ENCODE measurements at regions not wholly inside any gene's neighbourhood (a gene's known extent, or its start where the extent isn't known, plus 50 kb on each side); places are given as distances from the start of the nearest gene placed in this dataset.
"Not testable (repeated sequence)": the region's sequence is repeated elsewhere in the genome, so short reads cannot be mapped to it uniquely, and the experiment has no call there.

DNA sequence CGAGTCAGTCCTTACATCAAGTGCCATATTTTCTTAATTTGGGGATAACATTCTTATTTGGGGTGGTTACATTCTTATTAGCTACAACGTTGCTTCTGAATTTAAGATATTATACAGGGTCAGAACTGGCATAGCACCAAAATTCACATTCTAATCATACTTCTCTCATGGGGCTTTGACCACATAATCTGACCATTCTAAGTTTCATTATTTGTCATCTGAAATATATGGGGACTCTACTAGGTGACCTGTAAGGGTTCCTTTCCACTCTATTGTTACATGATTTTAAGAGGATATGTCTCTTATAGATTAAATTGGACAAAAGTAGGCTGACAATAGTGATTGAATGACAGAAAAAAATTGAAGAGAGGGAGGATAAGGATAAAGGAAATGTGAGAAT is 536.5 kb downstream of the KCTD12 start:
- no peak for DNase-seq (ENCODE audit: low read depth)

DNA sequence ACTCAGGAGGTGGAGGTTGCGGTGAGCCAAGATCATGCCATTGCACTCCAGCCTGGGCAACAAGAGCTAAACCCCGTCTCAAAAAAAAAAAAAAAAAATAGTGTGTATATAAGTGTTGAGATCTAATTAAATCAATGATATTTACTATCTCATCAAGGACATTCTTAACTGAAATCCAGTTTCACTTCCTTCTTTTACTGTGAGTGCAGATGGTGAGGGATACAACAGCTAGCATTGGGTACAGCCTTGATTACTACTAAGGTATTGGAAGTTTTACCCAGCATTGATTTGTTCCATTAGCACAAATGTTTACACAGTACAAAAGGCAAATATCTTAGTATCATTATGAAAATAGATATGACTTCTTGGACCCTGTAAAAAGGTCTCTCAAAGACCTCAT is 546.6 kb downstream of the KCTD12 start:
- DNase-seq (ENCODE audit: low read depth): no peak

DNA sequence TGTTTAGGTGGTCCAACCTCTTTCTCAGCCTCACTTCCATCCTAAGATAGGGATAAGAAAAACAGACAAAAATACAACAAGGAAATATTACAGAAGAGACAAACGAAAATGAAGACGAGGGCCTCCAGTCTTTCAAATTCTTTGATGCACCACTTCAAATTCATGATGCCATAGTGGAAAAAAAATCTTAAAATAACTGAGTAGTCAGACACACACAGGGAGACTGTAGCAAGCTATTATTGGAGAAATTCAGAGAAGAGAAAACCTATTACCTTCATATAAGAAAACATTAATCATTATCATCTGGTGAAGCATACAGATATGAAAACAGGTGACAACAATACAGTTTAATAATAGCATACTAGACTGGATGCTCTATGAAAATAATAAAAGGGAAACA is 548.2 kb downstream of the KCTD12 start:
- DNase-seq (ENCODE audit: low read depth): no peak

DNA sequence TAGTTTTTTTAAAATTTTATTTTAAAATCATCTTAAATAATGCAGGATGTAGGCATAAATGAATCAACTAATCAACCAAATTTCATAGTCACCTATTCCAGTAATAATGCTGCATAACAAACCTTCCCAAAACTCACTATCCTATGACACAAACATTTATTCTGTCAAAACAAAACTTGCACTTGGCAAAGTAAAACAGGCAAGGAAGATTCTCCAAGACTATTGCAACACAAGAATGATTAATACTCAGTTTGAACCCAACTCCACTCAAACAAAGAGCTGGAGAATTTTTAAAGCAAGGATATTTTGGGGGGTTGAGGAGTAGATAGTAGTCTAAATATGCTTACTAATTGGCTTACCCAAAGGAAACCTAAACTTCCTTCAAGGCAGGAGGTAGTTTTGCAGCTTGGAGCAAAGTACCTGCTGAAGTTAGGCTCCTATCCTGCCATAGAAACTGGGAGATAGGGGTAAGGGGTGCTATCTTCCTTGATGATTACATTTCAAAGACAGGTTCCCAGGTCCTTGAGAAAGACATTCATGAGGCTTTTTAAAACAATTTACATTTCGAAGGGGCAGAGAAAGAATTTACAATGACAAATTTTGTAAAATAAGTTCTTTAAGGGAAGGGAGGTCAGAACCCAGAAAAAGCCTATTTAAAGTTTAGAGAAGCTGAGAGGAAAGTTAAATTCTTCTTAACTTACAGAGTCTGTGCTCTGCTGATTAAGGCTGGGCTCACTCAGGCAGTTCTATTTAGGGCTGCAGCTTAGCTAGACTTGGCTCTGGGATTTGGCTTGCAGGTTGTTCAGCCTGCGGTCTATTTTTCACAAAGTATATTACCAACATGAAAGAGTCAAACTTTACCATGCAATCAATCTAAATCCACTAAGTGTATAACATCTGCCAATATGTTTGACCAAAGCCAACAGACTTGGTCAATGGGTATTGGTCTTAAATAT is 549.0 kb downstream of the KCTD12 start:
- DNase-seq (ENCODE audit: low read depth): no peak

DNA sequence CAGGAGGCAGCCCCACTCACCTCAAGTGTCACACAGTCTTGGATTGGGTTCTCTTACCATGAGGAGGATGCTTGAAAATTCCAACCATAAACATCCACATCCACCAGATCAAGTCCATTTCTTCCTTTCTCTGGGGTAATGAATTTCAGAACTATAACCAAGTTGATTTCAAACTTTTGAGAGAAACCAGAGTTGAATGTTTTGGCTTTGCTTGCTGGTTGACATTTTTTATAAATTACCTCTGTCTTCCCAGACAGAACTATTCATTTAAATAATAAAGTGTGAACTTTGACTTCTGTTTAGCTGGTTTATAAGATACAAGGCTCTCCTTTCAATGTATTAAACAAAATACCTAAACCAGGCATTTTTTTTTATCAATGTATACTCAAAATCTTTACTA is 550.7 kb downstream of the KCTD12 start:
- no peak for DNase-seq (ENCODE audit: low read depth)

DNA sequence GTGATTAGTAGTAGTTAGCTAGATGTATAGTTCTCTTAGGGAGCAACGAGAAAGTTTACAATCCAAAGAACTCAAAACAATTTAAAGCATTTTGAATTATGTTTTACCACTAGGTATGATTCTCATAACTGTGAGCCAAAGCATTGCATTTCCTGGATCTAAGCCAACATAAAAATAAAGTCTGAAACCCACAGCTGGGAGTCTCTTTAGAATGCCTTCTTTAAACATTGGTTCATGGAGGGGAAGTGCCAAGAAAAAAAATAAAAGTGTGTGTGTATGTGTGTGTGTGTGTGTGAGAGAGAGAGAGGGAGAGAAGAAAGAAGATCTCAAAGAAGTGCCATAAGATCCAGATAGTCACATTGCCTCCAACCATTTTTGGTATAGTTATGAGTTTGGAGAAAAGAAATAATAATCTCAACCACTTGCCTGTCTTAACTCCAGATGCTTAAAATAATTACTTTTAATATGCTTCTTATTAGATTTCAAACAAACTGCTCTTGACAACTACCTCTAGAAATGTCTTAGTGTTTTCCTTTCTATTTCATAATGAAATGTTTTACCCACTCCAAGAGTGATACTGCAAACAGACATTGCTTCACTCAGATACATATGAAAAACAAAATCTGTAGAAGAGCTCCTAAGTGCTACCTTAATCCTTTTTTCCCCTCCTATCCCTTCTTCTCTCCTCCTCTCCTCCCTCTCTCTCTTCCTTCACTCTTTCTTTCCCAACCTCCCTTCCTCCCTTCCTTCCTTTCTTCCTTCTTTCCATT is 554.1 kb downstream of the KCTD12 start:
- DNase-seq (ENCODE audit: low read depth): peak; percentile 75

DNA sequence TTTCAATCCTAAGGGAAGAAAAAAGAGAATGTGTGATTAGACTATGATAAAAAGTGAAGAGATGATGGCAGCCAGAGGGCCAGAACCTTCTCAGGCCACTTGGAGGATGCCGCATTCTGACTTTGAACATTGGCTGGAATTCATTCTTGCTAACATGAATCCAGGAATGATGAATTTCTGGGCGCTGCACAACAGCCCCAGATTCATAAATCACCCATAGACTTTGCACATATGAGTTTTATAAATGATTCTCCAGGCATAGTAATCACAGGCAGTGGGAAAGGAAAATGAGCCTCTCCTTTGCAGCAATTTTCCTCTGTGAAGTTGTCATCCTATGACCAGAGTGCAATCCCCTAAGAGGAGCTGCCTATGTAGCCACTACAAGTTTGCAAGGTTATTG is 555.4 kb downstream of the KCTD12 start:
- no peak for DNase-seq (ENCODE audit: low read depth)

DNA sequence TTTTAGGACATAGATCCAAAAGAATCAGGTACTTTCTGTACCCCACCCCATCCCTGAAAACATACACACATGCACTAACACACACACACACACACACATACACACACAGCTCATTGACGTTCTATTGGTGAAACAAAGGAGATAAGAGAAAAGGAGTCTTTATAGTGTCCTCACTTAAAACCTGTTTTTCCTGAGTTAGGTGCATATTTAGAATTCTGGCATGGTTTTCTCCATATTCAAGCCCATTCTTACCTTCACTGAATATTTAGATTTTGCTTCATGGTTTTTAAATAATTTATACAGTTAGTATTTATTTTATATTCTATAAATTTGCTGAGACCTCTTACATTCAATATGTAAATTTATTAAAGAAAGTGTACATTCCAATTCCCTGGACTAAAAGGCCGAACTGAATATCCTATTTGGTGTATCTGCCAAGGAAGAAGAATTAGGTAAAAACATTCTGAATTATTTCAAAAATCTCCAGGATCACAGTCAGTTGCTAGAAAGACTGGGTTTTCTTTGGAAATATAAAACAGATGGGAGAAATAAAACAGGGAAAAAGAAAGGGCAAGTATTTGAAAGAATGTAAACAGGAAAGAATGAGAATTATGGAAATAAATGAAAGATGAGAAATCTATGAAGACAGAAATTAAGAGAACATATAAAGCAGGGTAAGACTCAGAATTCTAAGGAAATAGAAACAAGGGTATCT is 556.2 kb downstream of the KCTD12 start:
- DNase-seq (ENCODE audit: low read depth): peak; percentile 24

DNA sequence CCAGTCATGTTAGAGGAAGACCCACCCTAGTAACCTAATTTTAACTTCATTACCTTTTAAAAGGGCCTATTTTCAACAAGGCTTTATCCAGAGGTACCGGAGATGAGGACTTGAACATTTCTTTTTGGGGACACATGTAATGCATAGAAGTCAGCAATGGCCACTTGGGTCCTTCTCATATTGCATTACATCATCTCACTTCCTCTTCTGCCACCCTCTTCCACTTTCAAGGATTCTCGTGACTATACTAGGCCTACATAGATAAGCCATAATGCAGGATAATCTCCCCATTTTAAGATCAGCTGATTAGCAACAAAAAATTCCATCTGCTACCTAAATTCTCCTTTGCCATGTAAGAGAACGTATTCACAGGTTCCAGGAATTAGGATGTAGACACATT is 557.2 kb downstream of the KCTD12 start:
- DNase-seq (ENCODE audit: low read depth): no peak

DNA sequence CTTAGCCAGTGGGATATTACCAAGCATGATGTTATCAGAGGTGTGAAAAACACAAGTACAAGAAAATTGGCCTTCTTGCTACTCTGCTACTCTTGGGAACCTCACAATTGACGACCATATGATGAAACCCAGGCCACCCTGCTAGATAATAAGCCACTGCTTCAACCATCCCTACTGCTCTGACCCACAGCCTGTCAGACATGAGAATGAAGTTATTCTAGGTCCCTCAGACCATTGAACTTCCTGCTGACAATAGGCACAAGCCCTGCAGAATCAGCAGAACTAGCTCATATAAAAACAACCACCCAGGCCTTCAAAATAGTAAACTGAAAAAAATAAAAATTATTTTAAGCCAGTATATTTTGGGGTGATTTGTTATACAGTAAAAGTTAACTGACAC is 559.9 kb downstream of the KCTD12 start:
- DNase-seq (ENCODE audit: low read depth): no peak

DNA sequence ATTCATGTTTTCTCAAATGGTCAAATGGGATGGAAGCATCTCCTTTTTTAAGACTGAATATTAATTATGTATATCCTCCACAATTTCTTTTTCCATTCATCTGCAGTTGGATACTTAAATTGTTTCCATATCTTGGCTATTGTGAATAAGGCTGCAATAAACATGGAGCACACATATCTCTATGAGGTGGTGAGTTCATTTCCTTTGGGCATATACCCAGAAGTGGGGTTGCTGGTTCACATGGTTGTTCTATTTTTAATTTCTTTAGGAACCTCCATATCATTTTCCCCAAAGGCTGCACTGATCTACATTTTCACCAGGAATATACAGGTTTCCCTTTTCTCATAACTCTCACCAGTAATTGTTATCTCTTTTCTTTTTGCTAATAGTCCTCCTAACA is 566.3 kb downstream of the KCTD12 start:
- no peak for DNase-seq (ENCODE audit: low read depth)

DNA sequence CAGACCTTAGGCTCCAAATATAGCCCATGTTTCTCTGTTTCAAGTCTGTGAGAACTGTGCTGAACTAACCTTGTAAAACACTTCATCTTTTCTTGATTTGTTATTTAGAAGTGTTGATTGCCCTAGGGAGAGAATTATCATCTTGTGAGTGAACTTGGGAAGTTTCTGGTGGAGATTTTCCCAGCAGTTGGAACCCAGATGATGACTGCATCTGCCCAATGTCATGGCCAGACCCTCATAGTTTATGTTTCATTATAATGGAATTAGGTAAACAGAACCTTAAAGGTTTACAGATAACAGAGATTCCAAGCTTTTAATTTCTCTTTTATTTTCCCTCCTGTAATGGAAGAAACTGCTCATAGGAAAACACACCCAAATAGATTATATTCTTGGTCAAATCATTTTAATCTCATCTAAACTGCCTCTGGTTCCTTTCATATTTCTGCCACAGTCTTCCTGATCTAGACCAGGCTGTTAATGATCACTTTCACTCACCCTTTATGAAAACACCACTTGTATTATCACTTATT is 569.1 kb downstream of the KCTD12 start:
- no peak for DNase-seq (ENCODE audit: low read depth)

DNA sequence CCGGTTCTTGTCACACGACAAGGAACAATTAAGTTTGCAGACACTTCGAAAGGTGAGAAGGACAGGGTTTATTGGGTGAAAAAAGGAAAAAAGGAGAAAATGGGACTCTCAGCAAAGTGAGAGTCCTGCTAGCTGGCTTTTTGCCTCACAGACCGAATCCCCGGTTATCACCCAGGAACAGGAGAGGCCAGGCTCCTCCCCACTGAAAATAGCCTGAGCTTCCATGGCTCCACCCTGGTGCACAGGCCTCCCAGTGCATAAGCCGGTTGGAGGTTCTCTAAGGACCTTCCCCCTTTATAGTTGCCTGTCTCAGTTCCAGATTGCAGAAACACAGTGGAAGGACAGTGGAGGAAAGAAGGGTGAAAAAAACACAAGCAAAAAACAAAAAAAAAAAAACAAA is 571.7 kb downstream of the KCTD12 start:
- DNase-seq (ENCODE audit: low read depth): no peak

DNA sequence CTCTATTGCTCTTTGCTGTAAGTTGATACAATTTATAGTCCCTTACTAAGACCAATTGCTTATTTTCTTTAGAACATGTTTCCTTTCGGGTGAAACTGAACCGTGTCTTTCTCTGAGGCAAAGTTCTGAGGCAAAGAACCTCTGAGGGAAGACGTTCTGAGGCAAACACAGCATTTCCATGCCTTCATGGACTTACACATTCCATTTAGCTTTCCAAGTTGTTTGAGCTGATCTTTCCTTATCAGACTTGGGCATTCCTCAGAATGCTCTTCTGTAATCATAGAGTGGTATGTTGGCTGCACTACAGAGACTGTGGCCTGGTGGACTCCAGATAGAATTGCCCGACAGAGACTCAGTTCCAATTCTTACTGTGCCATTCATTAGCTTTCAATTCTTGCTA is 579.1 kb downstream of the KCTD12 start:
- DNase-seq (ENCODE audit: low read depth): peak; percentile 39

DNA sequence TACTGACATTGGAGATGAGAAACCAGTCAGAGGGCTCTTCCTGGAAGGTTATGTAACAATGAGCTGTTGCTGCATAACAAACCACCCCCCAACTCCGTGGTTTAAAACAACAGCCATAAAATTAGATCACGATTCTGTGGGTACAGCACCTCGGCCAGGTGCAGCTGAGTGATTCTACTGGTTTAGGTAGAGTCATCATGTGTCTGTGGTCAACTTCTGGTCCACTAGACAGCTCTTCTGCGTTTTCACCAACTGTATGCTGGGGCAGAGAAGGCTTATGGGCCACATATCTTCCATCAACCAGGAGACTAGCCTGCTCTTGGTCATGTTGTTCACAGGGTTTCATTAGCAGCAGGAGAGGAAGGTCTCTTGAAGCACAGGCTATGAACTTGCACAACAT is 585.5 kb downstream of the KCTD12 start:
- DNase-seq (ENCODE audit: low read depth): no peak

DNA sequence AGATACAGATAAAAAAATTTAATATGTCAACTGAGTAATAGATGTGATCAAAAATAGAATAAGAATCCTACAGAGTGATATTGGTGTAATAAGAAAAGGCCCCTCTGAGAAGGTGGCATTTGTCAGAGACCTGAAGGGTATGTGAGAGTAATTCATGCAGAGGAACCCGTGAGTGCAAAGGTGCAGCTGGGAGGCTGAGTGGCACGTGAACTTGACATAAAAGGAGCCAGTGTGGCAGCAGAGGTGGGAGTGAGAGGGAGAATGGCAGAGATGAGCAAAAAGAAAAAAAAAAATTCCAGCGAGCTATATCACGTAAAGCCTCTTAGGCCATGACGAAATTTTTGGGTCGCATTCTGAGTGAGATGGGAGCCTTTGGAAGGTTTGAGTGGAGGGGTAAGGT is 588.9 kb downstream of the KCTD12 start:
- DNase-seq (ENCODE audit: low read depth): no peak

DNA sequence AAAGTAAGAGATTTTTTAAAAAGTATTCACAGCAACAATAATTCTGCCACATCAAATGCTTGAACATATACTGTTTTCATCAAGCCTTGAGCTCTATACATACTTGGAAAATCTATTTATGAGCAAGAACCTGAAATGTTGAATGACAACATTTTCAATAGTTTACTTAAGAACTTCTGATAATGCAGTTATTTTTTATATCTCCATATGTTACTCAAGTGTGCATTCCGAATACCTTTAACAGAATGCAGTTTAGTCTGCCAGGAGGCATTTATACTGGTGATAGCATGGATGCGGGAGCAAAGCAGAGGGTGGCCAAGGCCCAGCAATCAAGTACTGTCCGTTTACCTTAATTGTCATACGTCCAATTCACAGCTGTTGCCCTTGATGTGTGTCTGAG is 589.5 kb downstream of the KCTD12 start:
- DNase-seq (ENCODE audit: low read depth): no peak

DNA sequence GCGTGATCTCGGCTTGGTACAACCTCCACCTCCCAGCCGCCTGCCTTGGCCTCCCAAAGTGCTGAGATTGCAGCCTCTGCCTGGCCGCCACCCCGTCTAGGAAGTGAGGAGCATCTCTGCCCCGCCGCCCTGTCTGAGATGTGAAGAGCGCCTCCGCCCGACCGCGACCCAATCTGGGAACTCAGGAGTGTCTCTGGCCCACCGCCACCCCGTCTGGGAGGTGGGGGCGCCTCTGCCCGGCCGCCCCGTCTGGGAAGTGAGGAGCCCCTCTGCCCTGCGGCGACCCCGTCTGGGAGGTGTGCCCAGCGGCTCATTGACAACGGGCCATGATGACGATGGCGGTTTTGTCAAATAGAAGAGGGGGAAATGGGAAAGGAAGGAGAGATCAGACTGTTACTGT is 591.2 kb downstream of the KCTD12 start:
- not testable (repeated sequence) for DNase-seq (ENCODE audit: low read depth)

DNA sequence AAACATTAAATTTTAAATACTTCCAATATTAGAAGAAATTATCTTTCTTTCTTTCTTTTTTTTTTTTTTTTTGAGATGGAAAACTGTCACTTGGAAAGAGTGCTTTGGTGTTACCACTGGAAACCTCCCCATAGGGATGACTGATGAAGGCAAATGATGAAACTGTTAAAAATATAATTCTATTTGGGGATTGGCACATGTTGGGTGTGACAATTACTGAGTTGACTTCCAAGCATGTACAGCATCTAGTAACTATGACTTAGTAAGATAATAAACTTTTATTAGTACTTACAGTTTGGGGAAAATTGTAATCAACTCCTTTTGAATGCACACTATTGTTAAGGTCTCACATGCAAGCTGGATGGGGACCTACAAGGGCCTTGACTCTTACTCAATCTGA is 592.5 kb downstream of the KCTD12 start:
- peak; percentile 4 for DNase-seq (ENCODE audit: low read depth)

DNA sequence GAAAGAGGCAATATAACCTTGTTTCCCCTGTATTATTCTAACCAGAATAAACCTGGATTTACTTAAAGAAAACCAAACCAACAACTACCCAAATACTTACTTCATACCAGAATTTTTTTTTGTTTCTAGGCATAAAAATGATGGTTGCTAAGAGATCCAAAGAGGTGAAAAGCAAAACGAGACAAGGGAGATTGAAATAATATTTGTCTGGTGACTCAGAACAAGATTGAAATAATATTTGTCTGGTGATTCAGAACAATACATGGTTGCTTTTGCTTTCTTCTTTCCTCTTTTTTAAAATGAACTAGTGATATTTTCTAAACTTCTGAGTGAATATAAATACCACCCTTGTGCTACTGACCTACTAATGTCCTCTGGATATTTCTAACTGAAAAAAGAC is 592.9 kb downstream of the KCTD12 start:
- peak; percentile 77 for DNase-seq (ENCODE audit: low read depth)

DNA sequence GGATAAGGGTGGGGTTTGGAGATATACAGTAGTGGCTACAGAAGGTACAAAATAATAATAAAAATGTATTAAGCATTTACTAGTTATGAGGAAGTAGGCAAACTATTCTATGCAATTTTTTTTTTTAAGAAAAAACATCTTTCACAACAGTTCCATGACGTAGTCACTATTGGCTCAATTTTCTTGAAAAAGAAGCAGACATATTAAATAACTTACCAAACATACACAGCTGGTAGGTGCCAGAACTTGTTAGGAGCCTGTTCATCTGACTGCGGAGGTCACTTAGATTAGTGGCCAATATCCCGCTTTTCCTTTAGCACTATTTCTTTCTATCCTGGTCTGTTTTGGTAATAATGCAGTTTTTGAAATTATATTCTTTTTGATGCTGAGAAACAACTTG is 593.5 kb downstream of the KCTD12 start:
- peak; percentile 71 for DNase-seq (ENCODE audit: low read depth)

DNA sequence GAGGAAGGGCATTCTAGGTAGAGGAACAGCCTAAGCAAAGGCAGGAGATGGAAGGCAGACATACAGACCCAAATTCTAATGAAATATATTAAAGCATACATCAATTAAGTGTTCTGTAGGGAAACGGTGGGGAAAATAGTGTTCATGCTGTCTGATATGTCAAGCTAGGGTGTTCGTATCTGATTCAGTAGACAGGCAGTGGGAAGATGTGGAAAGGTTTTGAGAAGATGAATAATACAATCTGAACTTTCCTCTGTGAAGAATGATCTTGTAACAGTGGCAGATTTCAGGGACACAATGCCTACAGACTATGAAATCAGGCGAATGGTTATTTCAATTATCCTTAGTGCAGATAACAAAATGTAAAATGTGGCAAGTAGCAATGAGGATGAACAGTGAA is 594.2 kb downstream of the KCTD12 start:
- DNase-seq (ENCODE audit: low read depth): no peak
